ENCODE measurements at regions not wholly inside any gene's neighbourhood (a gene's known extent, or its start where the extent isn't known, plus 50 kb on each side); places are given as distances from the start of the nearest gene placed in this dataset.

GRCh38 chr10:117673230-117674010 is 130.9 kb downstream of the EMX2 start:
- DNase-seq = no peak

GRCh38 chr10:117674201-117674600 is 131.7 kb downstream of the EMX2 start:
- DNase-seq = no peak

- DNase-seq = no peak
Measured at GRCh38 chr10:117674646-117675045, 132.1 kb downstream of the EMX2 start.

GRCh38 chr10:117675514-117676055 is 133.0 kb downstream of the EMX2 start:
- no peak for DNase-seq

- DNase-seq = no peak
Measured at GRCh38 chr10:117677239-117677638, 134.7 kb downstream of the EMX2 start.

GRCh38 chr10:117677890-117678500 is 135.4 kb downstream of the EMX2 start:
- no peak for DNase-seq

GRCh38 chr10:117680601-117681000 is 138.1 kb downstream of the EMX2 start:
- DNase-seq = no peak

GRCh38 chr10:117681104-117681503 is 138.6 kb downstream of the EMX2 start:
- no peak for DNase-seq

- DNase-seq = no peak
Measured at GRCh38 chr10:117684046-117684610, 141.6 kb downstream of the EMX2 start.

GRCh38 chr10:117684672-117685211 is 142.2 kb downstream of the EMX2 start:
- no peak for DNase-seq

GRCh38 chr10:117685431-117685830 is 142.9 kb downstream of the EMX2 start:
- no peak for DNase-seq

- no peak for DNase-seq
Measured at GRCh38 chr10:117686606-117687005, 144.1 kb downstream of the EMX2 start.

- no peak for DNase-seq
Measured at GRCh38 chr10:117688358-117688757, 145.8 kb downstream of the EMX2 start.

GRCh38 chr10:117689566-117689965 is 147.0 kb downstream of the EMX2 start:
- DNase-seq = no peak

- no peak for DNase-seq
Measured at GRCh38 chr10:117690359-117690758, 147.8 kb downstream of the EMX2 start.

- DNase-seq = no peak
Measured at GRCh38 chr10:117694190-117694589, 151.6 kb downstream of the EMX2 start.

- no peak for DNase-seq
Measured at GRCh38 chr10:117697402-117697801, 154.9 kb downstream of the EMX2 start.

- no peak for DNase-seq
Measured at GRCh38 chr10:117698809-117699208, 156.3 kb downstream of the EMX2 start.

- no peak for DNase-seq
Measured at GRCh38 chr10:117699436-117700075, 157.0 kb downstream of the EMX2 start.

- DNase-seq = no peak
Measured at GRCh38 chr10:117710181-117710798, 167.7 kb downstream of the EMX2 start.

- no peak for DNase-seq
Measured at GRCh38 chr10:117716889-117717288, 174.3 kb downstream of the EMX2 start.

Data from AML-193 (cell line).